NCI-H446 (cell line): ENCODE measurements at regions not wholly inside any gene's neighbourhood (a gene's known extent, or its start where the extent isn't known, plus 50 kb on each side); places are given as distances from the start of the nearest gene placed in this dataset.

ENCODE experiments used
- DNase-seq, 2 experiments: peaks; one replicate each; lab custom pipeline; 2025; lab: John Stamatoyannopoulos, UW

GRCh38 chr10:31583293-31583692 is 264.3 kb downstream of the ZEB1 start:
- no peak for DNase-seq

- DNase-seq, result no peak
Observed at GRCh38 chr10:31582365-31583052, 263.5 kb downstream of the ZEB1 start.

GRCh38 chr10:31581741-31582323 is 262.8 kb downstream of the ZEB1 start:
- no peak for DNase-seq

DNA sequence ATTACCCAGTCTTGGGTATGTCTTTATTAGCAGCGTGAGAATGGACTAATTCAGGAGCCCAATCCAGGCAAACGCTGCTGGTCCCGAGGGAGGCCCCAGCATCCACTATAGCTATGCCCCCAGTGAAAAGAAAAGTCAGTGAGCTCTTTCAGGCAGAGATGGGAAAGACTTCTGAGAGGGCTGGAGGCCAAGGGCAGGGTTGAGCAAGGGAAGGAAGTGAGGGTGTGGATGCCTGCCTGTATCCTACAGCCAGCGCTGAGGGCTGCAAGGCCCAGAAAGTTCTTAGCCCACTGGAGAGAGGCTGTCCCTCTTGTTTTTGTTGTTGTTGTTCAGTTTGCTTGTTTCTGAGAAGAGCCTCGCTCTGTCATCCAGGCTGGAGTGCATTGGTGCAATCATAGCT is 261.6 kb downstream of the ZEB1 start:
- no peak for DNase-seq
